Panc1 (cell line): ENCODE measurements at regions not wholly inside any gene's neighbourhood (a gene's known extent, or its start where the extent isn't known, plus 50 kb on each side); places are given as distances from the start of the nearest gene placed in this dataset.

ENCODE experiments used
- POLR2AphosphoS5 ChIP-seq: IDR thresholded peaks from 2 replicates; pipeline ENCODE4 v1.6.1; 2012; ENCODE audit warnings: mild to moderate bottlenecking, low read depth, low read length, moderate library complexity
- REST ChIP-seq, 2 experiments: IDR thresholded peaks; 2 replicates each; pipeline ENCODE4 v1.6.1; 2011 to 2012; ENCODE audit warnings: low read depth in 2 of 2, control low read depth in 1 of 2, low read length in 1 of 2, mild to moderate bottlenecking in 1 of 2, moderate library complexity in 1 of 2; ENCODE audit not compliant: insufficient read depth in 1 of 2
- SIN3A ChIP-seq: IDR thresholded peaks from 2 replicates; pipeline ENCODE4 v1.6.1; 2012; ENCODE audit warnings: low read depth, mild to moderate bottlenecking, low read length, moderate library complexity, borderline replicate concordance; ENCODE audit not compliant: insufficient read depth
- TF ChIP-seq, protein P1 (sequence below): fragments of 450-650 bp; IDR thresholded peaks from 2 replicates; pipeline ENCODE4 v1.5.1; 2017; ENCODE audit warnings: mild to moderate bottlenecking

GRCh38 chr10:20668985-20669384, 228.1 kb downstream of the NEBL start:
- TF ChIP-seq, protein P1, sequence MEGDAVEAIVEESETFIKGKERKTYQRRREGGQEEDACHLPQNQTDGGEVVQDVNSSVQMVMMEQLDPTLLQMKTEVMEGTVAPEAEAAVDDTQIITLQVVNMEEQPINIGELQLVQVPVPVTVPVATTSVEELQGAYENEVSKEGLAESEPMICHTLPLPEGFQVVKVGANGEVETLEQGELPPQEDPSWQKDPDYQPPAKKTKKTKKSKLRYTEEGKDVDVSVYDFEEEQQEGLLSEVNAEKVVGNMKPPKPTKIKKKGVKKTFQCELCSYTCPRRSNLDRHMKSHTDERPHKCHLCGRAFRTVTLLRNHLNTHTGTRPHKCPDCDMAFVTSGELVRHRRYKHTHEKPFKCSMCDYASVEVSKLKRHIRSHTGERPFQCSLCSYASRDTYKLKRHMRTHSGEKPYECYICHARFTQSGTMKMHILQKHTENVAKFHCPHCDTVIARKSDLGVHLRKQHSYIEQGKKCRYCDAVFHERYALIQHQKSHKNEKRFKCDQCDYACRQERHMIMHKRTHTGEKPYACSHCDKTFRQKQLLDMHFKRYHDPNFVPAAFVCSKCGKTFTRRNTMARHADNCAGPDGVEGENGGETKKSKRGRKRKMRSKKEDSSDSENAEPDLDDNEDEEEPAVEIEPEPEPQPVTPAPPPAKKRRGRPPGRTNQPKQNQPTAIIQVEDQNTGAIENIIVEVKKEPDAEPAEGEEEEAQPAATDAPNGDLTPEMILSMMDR, result no peak
- TF ChIP-seq POLR2AphosphoS5 (no peak), SIN3A (no peak), REST (IDR thresholded peaks at IDR 0.05; ENCODE audit: insufficient read depth in 1 of 2, low read depth in 2 of 2, low read length in 1 of 2) (no peak)
